ENCODE measurements at regions not wholly inside any gene's neighbourhood (a gene's known extent, or its start where the extent isn't known, plus 50 kb on each side); places are given as distances from the start of the nearest gene placed in this dataset.

- H3K4me3 ChIP-seq (ENCODE audit: low read depth, low read length): no peak overlapping the region
- no peak for TF ChIP-seq CTCF (IDR thresholded peaks at IDR 0.05; ENCODE audit: insufficient read depth, low read depth, low read length, missing control alignments)
- DNase-seq (ENCODE audit: low read depth): no peak
Measured at GRCh38 chr17:33640629-33641028, 347.5 kb upstream of the ASIC2 start.

- TF ChIP-seq CTCF (IDR thresholded peaks at IDR 0.05; ENCODE audit: insufficient read depth, low read depth, low read length, missing control alignments): no peak
- DNase-seq (ENCODE audit: low read depth): peak; percentile 20
- no peak overlapping the region for H3K4me3 ChIP-seq (ENCODE audit: low read depth, low read length)
Measured at GRCh38 chr17:33642002-33642401, 348.9 kb upstream of the ASIC2 start.

GRCh38 chr17:33647956-33648355 lies 354.9 kb upstream of the ASIC2 start:
- peak; percentile 37 for DNase-seq (ENCODE audit: low read depth)
- no peak overlapping the region for H3K4me3 ChIP-seq (ENCODE audit: low read depth, low read length)
- TF ChIP-seq CTCF (IDR thresholded peaks at IDR 0.05; ENCODE audit: insufficient read depth, low read depth, low read length, missing control alignments): peak; percentile 54

GRCh38 chr17:33650304-33650703 lies 357.2 kb upstream of the ASIC2 start:
- H3K4me3 ChIP-seq (ENCODE audit: low read depth, low read length): no peak overlapping the region
- no peak for DNase-seq (ENCODE audit: low read depth)
- TF ChIP-seq CTCF (IDR thresholded peaks at IDR 0.05; ENCODE audit: insufficient read depth, low read depth, low read length, missing control alignments): no peak

- TF ChIP-seq CTCF (IDR thresholded peaks at IDR 0.05; ENCODE audit: insufficient read depth, low read depth, low read length, missing control alignments): no peak
- DNase-seq (ENCODE audit: low read depth): no peak
- H3K4me3 ChIP-seq (ENCODE audit: low read depth, low read length): no peak overlapping the region
Measured at GRCh38 chr17:33651686-33652085, 358.6 kb upstream of the ASIC2 start.

GRCh38 chr17:33652731-33653398 lies 359.8 kb upstream of the ASIC2 start:
- H3K4me3 ChIP-seq (ENCODE audit: low read depth, low read length): no peak overlapping the region
- DNase-seq (ENCODE audit: low read depth): no peak
- TF ChIP-seq CTCF (IDR thresholded peaks at IDR 0.05; ENCODE audit: insufficient read depth, low read depth, low read length, missing control alignments): no peak

GRCh38 chr17:33653399-33653788 lies 360.3 kb upstream of the ASIC2 start:
- TF ChIP-seq CTCF (IDR thresholded peaks at IDR 0.05; ENCODE audit: insufficient read depth, low read depth, low read length, missing control alignments): no peak
- H3K4me3 ChIP-seq (ENCODE audit: low read depth, low read length): no peak overlapping the region
- no peak for DNase-seq (ENCODE audit: low read depth)

Measured in GM12865 (cell line).